Cardiac muscle cell (in vitro differentiated cells and primary cell): ENCODE measurements at regions not wholly inside any gene's neighbourhood (a gene's known extent, or its start where the extent isn't known, plus 50 kb on each side); places are given as distances from the start of the nearest gene placed in this dataset.

Source experiments
- DNase-seq, 2 donors: peaks; one replicate each; pipeline versions ENCODE4 v3.0.0 to v3.0.0-alpha.2; 2010 to 2017; ENCODE audit warnings: low read depth in 1 of 2, low spot score in 1 of 2
- H3K27ac ChIP-seq: fragments of 200-600 bp; sonication (generic); 2 replicates; pipeline ENCODE4 v1.5.1; 2016
- H3K27me3 ChIP-seq: fragments of 200-600 bp; sonication (generic); 2 replicates; pipeline ENCODE4 v1.6.0; 2016; ENCODE audit warnings: control low read depth
- H3K36me3 ChIP-seq: fragments of 200-600 bp; sonication (generic); 2 replicates; pipeline ENCODE4 v1.5.1; 2016; ENCODE audit warnings: control low read depth
- H3K4me1 ChIP-seq: fragments of 200-600 bp; sonication (generic); 2 replicates; pipeline ENCODE4 v1.8.1; 2017; ENCODE audit warnings: low read depth, mild to moderate bottlenecking, mixed run types
- H3K4me3 ChIP-seq: fragments of 200-600 bp; sonication (generic); 2 replicates; pipeline ENCODE4 v1.5.1; 2016; ENCODE audit warnings: mild to moderate bottlenecking
- H3K9me3 ChIP-seq: fragments of 200-600 bp; sonication (generic); 2 replicates; pipeline ENCODE4 v1.5.1; 2017; ENCODE audit warnings: low read depth, mild to moderate bottlenecking, control low read depth
- CTCF ChIP-seq: IDR thresholded peaks from 2 replicates; pipeline ENCODE4 v1.5.1; 2012; ENCODE audit warnings: low read depth, mild to moderate bottlenecking, low read length

GRCh38 chr1:238546118-238546517 lies 655.4 kb upstream of the ZP4 start:
- Histone ChIP-seq H3K4me3 (no peak overlapping the region), H3K27ac (no peak overlapping the region), H3K27me3 (no peaks in the 10 kb centered on the region), H3K4me1 (no peaks in the 10 kb centered on the region), H3K9me3 (no peaks in the 10 kb centered on the region), H3K36me3 (no peaks in the 10 kb centered on the region)
- no peak for TF ChIP-seq CTCF
- DNase-seq = no peak

DNA sequence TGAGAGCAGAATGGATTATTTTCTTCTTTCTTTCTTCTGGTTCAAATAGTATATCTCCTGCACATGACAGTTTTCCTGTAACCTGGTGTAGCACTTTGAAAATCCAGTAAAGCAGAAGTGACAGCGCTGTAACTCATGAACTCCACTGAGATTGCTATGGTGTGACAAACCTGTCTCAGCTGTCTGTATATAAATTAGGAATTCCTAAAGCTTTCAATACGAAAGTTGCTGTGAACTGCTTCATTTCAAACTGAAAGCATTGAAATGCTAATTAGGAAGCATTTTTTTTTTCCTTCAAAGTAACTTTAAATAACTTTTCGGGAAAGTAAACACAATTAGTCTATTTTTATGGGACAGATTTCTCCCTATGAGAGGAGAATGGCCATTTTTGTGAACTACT lies 646.9 kb upstream of the ZP4 start:
- Histone ChIP-seq H3K4me1 (no peaks in the 10 kb centered on the region), H3K4me3 (no peak overlapping the region), H3K27ac (no peak overlapping the region), H3K9me3 (no peaks in the 10 kb centered on the region), H3K27me3 (no peaks in the 10 kb centered on the region), H3K36me3 (no peaks in the 10 kb centered on the region)
- TF ChIP-seq CTCF = no peak
- no peak for DNase-seq

GRCh38 chr1:238530209-238530851 lies 639.6 kb upstream of the ZP4 start:
- TF ChIP-seq CTCF = no peak
- H3K4me1 ChIP-seq = no peaks in the 10 kb centered on the region
- H3K27me3 ChIP-seq = no peaks in the 10 kb centered on the region
- H3K36me3 ChIP-seq = no peaks in the 10 kb centered on the region
- no peak for DNase-seq
- no peak overlapping the region for H3K27ac ChIP-seq
- no peaks in the 10 kb centered on the region for H3K9me3 ChIP-seq
- H3K4me3 ChIP-seq = no peak overlapping the region

DNA sequence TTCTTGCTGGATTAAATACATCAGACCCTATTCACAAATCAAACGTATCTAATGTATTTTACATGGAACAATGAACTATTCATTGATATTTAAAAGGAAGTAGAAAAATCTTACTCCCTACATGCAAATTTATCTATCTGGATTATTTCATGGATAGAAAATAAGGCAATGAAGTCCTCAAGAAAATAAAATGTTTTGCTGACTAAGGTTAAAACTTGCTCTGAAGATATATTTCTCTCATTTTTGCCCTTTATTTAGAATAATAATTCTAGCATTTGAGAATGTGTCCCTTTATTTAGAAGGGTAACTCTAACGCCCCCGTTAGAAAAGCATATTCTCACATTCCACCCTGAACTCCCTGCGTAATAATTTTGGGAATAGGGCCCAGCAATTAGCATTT lies 627.0 kb upstream of the ZP4 start:
- Histone ChIP-seq H3K36me3 (no peaks in the 10 kb centered on the region), H3K9me3 (no peaks in the 10 kb centered on the region), H3K4me1 (no peaks in the 10 kb centered on the region), H3K4me3 (no peak overlapping the region), H3K27me3 (no peaks in the 10 kb centered on the region), H3K27ac (no peak overlapping the region)
- TF ChIP-seq CTCF = no peak
- no peak for DNase-seq

DNA sequence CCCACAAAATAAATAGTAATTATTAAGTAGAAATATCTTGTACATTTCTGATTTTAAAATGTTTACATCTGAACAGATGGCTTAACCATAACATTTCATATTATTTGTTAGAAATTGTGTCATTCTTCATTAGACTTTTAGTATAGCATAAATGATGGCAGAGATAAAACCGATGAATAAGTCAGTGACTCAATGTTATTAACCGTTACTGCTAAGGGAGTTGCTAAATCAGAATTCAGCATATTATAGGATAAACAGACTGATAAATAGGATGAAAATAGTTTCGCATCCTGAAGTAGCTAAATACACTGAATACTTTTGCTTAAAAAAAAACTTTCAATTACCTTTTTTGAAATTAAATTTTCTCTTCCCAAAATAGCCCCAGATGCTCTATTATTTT lies 610.6 kb upstream of the ZP4 start:
- DNase-seq = no peak
- no peaks in the 10 kb centered on the region for H3K4me1 ChIP-seq
- TF ChIP-seq CTCF = no peak
- no peak overlapping the region for H3K27ac ChIP-seq
- H3K27me3 ChIP-seq = no peaks in the 10 kb centered on the region
- no peaks in the 10 kb centered on the region for H3K36me3 ChIP-seq
- H3K4me3 ChIP-seq = no peak overlapping the region
- no peaks in the 10 kb centered on the region for H3K9me3 ChIP-seq

DNA sequence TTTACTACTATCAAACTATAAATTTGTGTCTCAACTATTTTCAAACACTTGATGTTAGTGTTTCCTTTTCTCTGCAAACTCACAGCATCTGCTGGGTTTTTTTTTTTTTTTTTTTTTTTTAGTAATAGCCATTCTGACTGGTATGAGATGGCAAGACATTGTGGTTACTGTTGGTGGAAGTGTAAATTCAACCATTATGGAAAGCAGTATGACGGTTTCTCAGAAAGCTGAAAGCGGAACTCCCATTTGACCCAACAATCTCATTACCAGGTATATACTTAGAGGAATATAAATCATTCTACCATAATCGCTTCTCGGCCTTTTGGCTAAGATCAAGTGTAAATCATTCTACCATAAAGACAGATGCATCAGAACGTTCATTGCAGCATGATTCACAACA lies 608.3 kb upstream of the ZP4 start:
- TF ChIP-seq CTCF = no peak
- no peak for DNase-seq
- Histone ChIP-seq H3K27ac (no peak overlapping the region), H3K9me3 (no peaks in the 10 kb centered on the region), H3K4me3 (no peak overlapping the region), H3K4me1 (no peaks in the 10 kb centered on the region), H3K36me3 (no peaks in the 10 kb centered on the region), H3K27me3 (no peaks in the 10 kb centered on the region)
